Neural cell (in vitro differentiated cells): ENCODE measurements at regions not wholly inside any gene's neighbourhood (a gene's known extent, or its start where the extent isn't known, plus 50 kb on each side); places are given as distances from the start of the nearest gene placed in this dataset.

ENCODE experiments used
- EP300 ChIP-seq: fragments of 450-650 bp; conservative IDR thresholded peaks from 2 replicates; pipeline ENCODE4 v1.6.1; 2014; ENCODE audit warnings: antibody characterized with exemption, mild to moderate bottlenecking, moderate library complexity; ENCODE audit not compliant: poor library complexity, severe bottlenecking
- EZH2 ChIP-seq: fragments of 200-600, 300-800 bp; shearing (Covaris generic), sonication (generic); IDR thresholded peaks from 2 replicates; pipeline ENCODE4 v1.6.1; 2014; ENCODE audit warnings: antibody characterized with exemption, low read length, borderline replicate concordance, mild to moderate bottlenecking; ENCODE audit not compliant: insufficient read depth, poor library complexity, severe bottlenecking
- MXI1 ChIP-seq: fragments of 450-650 bp; conservative IDR thresholded peaks from 2 replicates; pipeline ENCODE4 v1.6.1; 2014; ENCODE audit warnings: antibody characterized with exemption, mild to moderate bottlenecking; ENCODE audit not compliant: poor library complexity, severe bottlenecking
- POLR2AphosphoS5 ChIP-seq: IDR thresholded peaks from 2 replicates; pipeline ENCODE4 v1.6.1; 2012
- REST ChIP-seq: IDR thresholded peaks from 2 replicates; pipeline ENCODE4 v1.6.1; 2012; ENCODE audit warnings: borderline replicate concordance
- TF ChIP-seq, protein P1 (sequence below): fragments of 450-650 bp; IDR thresholded peaks from 2 replicates; pipeline ENCODE4 v1.5.1; 2014; ENCODE audit warnings: antibody characterized with exemption, mild to moderate bottlenecking, moderate library complexity; ENCODE audit not compliant: poor library complexity, severe bottlenecking

DNA sequence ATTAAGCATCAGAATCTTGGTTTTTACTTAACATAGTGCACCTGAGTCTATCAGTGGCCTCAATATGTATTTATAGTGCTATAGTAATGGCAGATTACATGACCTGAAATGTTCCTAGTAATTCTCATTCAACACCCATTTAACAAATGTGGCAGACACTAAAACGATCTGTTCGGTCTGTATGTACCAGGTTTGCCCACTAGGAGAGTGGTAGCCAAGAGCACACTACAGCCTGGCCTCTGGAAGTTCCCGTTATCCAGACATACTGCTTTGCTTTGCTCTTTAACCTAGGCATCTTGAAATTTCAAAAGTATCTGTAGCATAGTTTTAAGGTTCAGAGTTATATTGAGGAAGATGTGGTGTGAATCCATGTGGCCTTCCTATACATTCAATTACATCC is 395.7 kb upstream of the NRG3 start:
- TF ChIP-seq EP300: no peak
- TF ChIP-seq, protein P1, sequence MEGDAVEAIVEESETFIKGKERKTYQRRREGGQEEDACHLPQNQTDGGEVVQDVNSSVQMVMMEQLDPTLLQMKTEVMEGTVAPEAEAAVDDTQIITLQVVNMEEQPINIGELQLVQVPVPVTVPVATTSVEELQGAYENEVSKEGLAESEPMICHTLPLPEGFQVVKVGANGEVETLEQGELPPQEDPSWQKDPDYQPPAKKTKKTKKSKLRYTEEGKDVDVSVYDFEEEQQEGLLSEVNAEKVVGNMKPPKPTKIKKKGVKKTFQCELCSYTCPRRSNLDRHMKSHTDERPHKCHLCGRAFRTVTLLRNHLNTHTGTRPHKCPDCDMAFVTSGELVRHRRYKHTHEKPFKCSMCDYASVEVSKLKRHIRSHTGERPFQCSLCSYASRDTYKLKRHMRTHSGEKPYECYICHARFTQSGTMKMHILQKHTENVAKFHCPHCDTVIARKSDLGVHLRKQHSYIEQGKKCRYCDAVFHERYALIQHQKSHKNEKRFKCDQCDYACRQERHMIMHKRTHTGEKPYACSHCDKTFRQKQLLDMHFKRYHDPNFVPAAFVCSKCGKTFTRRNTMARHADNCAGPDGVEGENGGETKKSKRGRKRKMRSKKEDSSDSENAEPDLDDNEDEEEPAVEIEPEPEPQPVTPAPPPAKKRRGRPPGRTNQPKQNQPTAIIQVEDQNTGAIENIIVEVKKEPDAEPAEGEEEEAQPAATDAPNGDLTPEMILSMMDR: no peak
- no peak for TF ChIP-seq MXI1
- no peak for TF ChIP-seq POLR2AphosphoS5
- TF ChIP-seq EZH2: no peak
- no peak for TF ChIP-seq REST
